ENCODE measurements at regions not wholly inside any gene's neighbourhood (a gene's known extent, or its start where the extent isn't known, plus 50 kb on each side); places are given as distances from the start of the nearest gene placed in this dataset.

DNA sequence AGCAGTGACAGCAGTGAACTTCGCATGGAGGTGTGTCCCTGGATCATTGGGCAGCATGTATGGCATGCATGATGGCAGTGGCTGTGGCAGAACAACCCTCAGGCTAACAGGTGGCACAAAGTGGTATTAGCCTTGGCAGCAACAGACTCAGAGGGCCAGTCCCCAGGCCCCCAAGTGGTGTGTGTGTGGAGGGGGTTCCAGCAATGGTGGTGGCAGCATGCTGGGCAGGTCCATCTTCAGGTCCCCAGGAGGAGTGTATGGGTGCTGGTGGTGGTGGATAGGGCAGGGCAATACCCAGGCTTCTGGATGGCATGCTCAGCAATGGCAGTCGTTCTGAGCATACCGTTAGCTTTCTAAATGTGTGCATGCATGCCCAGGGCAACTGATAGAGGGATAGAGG lies 923.7 kb downstream of the PDHA2 start:
- Histone ChIP-seq H3K9me3 (ENCODE audit: control insufficient read depth, low read depth, low read length) (peaks cover 2% of the 10 kb centered on the region), H4K20me1 (ENCODE audit: control insufficient read depth, extremely low read depth, insufficient read depth, low read length) (no peaks in the 10 kb centered on the region), H2AFZ (ENCODE audit: control insufficient read depth, low read length) (no peak overlapping the region), H3K9me1 (ENCODE audit: control insufficient read depth, extremely low read depth, insufficient read depth, low read length) (no peaks in the 10 kb centered on the region), H3K4me3 (ENCODE audit: control insufficient read depth in 2 of 3, extremely low read depth in 1 of 3, insufficient read depth in 2 of 3, low read depth in 1 of 3, low read length in 3 of 3) (no peak overlapping the region), H3K79me2 (ENCODE audit: control insufficient read depth, insufficient read depth, low read length) (no peaks in the 10 kb centered on the region), H3K9ac (ENCODE audit: control insufficient read depth, extremely low read depth, insufficient read depth, low read length) (no peak overlapping the region), H3K36me3 (ENCODE audit: control insufficient read depth in 2 of 2, extremely low read depth in 1 of 2, insufficient read depth in 2 of 2, low read length in 2 of 2) (no peaks in the 10 kb centered on the region), H3K4me2 (ENCODE audit: control insufficient read depth, extremely low read depth, insufficient read depth, low read depth, low read length) (no peak overlapping the region), H3K27me3 (ENCODE audit: control insufficient read depth, extremely low read depth, insufficient read depth, low read length) (no peaks in the 10 kb centered on the region), H3K4me1 (ENCODE audit: control insufficient read depth, extremely low read depth, insufficient read depth, low read length) (no peaks in the 10 kb centered on the region), H3K27ac (ENCODE audit: control insufficient read depth, insufficient read depth, low read length) (no peak overlapping the region)
- no peak for TF ChIP-seq EZH2 (IDR thresholded peaks at IDR 0.05; ENCODE audit: low read length)
- TF ChIP-seq, protein P1, sequence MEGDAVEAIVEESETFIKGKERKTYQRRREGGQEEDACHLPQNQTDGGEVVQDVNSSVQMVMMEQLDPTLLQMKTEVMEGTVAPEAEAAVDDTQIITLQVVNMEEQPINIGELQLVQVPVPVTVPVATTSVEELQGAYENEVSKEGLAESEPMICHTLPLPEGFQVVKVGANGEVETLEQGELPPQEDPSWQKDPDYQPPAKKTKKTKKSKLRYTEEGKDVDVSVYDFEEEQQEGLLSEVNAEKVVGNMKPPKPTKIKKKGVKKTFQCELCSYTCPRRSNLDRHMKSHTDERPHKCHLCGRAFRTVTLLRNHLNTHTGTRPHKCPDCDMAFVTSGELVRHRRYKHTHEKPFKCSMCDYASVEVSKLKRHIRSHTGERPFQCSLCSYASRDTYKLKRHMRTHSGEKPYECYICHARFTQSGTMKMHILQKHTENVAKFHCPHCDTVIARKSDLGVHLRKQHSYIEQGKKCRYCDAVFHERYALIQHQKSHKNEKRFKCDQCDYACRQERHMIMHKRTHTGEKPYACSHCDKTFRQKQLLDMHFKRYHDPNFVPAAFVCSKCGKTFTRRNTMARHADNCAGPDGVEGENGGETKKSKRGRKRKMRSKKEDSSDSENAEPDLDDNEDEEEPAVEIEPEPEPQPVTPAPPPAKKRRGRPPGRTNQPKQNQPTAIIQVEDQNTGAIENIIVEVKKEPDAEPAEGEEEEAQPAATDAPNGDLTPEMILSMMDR (optimal IDR thresholded peaks at IDR 0.05 in 1 of 3, IDR thresholded peaks at IDR 0.05 in 1 of 3, conservative IDR thresholded peaks at IDR 0.05 in 1 of 3; ENCODE audit: extremely low read depth in 1 of 3, insufficient read depth in 2 of 3, low read length in 3 of 3): no peak
- DNase-seq (ENCODE audit: low read depth, low spot score) (no peak), FAIRE-seq (no peak)
- dilution Hi-C loops (cut with MboI; ENCODE audit: extremely low pct_ligation_motif_present, low sequenced_read_pairs): no loop called here

DNA sequence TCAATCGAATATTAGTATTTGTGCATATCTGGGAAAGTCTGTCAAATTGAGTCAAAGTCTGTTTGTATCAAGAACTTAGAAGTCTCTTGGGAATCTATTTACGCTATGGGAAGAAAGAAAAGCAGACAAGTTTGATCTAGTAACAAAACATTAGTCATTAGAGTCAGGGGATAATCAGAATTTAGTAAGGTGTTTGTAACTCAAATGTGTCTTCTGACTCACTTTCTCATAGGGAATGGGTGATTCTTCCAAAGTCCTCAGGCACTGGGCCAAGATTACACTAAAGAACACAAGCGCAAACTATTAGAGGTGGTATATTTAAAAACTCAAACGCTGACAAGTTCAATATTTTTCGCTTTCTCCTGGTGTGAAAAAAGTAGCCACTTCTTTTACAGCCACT lies 926.5 kb downstream of the PDHA2 start:
- no peak for TF ChIP-seq EZH2 (IDR thresholded peaks at IDR 0.05; ENCODE audit: low read length)
- TF ChIP-seq, protein P1 (optimal IDR thresholded peaks at IDR 0.05 in 1 of 3, IDR thresholded peaks at IDR 0.05 in 1 of 3, conservative IDR thresholded peaks at IDR 0.05 in 1 of 3; ENCODE audit: extremely low read depth in 1 of 3, insufficient read depth in 2 of 3, low read length in 3 of 3): no peak
- H3K27me3 ChIP-seq (ENCODE audit: control insufficient read depth, extremely low read depth, insufficient read depth, low read length): no peaks in the 10 kb centered on the region
- H3K4me1 ChIP-seq (ENCODE audit: control insufficient read depth, extremely low read depth, insufficient read depth, low read length): no peaks in the 10 kb centered on the region
- no peak overlapping the region for H3K9ac ChIP-seq (ENCODE audit: control insufficient read depth, extremely low read depth, insufficient read depth, low read length)
- DNase-seq (ENCODE audit: low read depth, low spot score): no peak
- no peaks in the 10 kb centered on the region for H3K9me1 ChIP-seq (ENCODE audit: control insufficient read depth, extremely low read depth, insufficient read depth, low read length)
- no peaks in the 10 kb centered on the region for H3K36me3 ChIP-seq (ENCODE audit: control insufficient read depth in 2 of 2, extremely low read depth in 1 of 2, insufficient read depth in 2 of 2, low read length in 2 of 2)
- no peak overlapping the region for H3K27ac ChIP-seq (ENCODE audit: control insufficient read depth, insufficient read depth, low read length)
- no peak overlapping the region for H2AFZ ChIP-seq (ENCODE audit: control insufficient read depth, low read length)
- dilution Hi-C loops (cut with MboI; ENCODE audit: extremely low pct_ligation_motif_present, low sequenced_read_pairs): no loop called here
- peaks cover 2% of the 10 kb centered on the region for H3K9me3 ChIP-seq (ENCODE audit: control insufficient read depth, low read depth, low read length)
- no peak for FAIRE-seq
- no peaks in the 10 kb centered on the region for H3K79me2 ChIP-seq (ENCODE audit: control insufficient read depth, insufficient read depth, low read length)
- H3K4me2 ChIP-seq (ENCODE audit: control insufficient read depth, extremely low read depth, insufficient read depth, low read depth, low read length): no peak overlapping the region
- H4K20me1 ChIP-seq (ENCODE audit: control insufficient read depth, extremely low read depth, insufficient read depth, low read length): no peaks in the 10 kb centered on the region
- no peak overlapping the region for H3K4me3 ChIP-seq (ENCODE audit: control insufficient read depth in 2 of 3, extremely low read depth in 1 of 3, insufficient read depth in 2 of 3, low read depth in 1 of 3, low read length in 3 of 3)

All from keratinocyte (primary cell).